ENCODE measurements at regions not wholly inside any gene's neighbourhood (a gene's known extent, or its start where the extent isn't known, plus 50 kb on each side); places are given as distances from the start of the nearest gene placed in this dataset.

GRCh38 chr2:147483911-147484310, 360.9 kb upstream of the ACVR2A start:
- no peak for DNase-seq (ENCODE audit: extremely low read depth, low read depth)

GRCh38 chr2:147482916-147483669, 361.7 kb upstream of the ACVR2A start:
- no peak for DNase-seq (ENCODE audit: extremely low read depth, low read depth)
- H3K4me3 ChIP-seq (replicated peaks; ENCODE audit: low read depth, low read length), result no peak overlapping the region
- no peak for TF ChIP-seq CTCF (IDR thresholded peaks at IDR 0.05; ENCODE audit: low read depth, low read length, missing control alignments)

More at GRCh38 chr2:147483911-147484310, 360.9 kb upstream of the ACVR2A start:
- H3K4me3 ChIP-seq (replicated peaks; ENCODE audit: low read depth, low read length), result no peak overlapping the region
- no peak for TF ChIP-seq CTCF (IDR thresholded peaks at IDR 0.05; ENCODE audit: low read depth, low read length, missing control alignments)

GRCh38 chr2:147482111-147482895, 362.5 kb upstream of the ACVR2A start:
- H3K4me3 ChIP-seq (replicated peaks; ENCODE audit: low read depth, low read length), result no peak overlapping the region
- DNase-seq (ENCODE audit: extremely low read depth, low read depth), result no peak
- no peak for TF ChIP-seq CTCF (IDR thresholded peaks at IDR 0.05; ENCODE audit: low read depth, low read length, missing control alignments)

- no peak for TF ChIP-seq CTCF (IDR thresholded peaks at IDR 0.05; ENCODE audit: low read depth, low read length, missing control alignments)
- DNase-seq (ENCODE audit: extremely low read depth, low read depth), result no peak
- no peak overlapping the region for H3K4me3 ChIP-seq (replicated peaks; ENCODE audit: low read depth, low read length)
Measured at GRCh38 chr2:147479358-147479757, 365.5 kb upstream of the ACVR2A start.

- TF ChIP-seq CTCF (IDR thresholded peaks at IDR 0.05; ENCODE audit: low read depth, low read length, missing control alignments), result no peak
- no peak overlapping the region for H3K4me3 ChIP-seq (replicated peaks; ENCODE audit: low read depth, low read length)
- no peak for DNase-seq (ENCODE audit: extremely low read depth, low read depth)
Measured at GRCh38 chr2:147473075-147473474, 371.8 kb upstream of the ACVR2A start.

- no peak overlapping the region for H3K4me3 ChIP-seq (replicated peaks; ENCODE audit: low read depth, low read length)
- TF ChIP-seq CTCF (IDR thresholded peaks at IDR 0.05; ENCODE audit: low read depth, low read length, missing control alignments), result no peak
- no peak for DNase-seq (ENCODE audit: extremely low read depth, low read depth)
Measured at GRCh38 chr2:147471126-147471525, 373.7 kb upstream of the ACVR2A start.

Data from HFF-Myc (cell line).